Left ventricle myocardium inferior (tissue), 1 donor: ENCODE measurements at regions not wholly inside any gene's neighbourhood (a gene's known extent, or its start where the extent isn't known, plus 50 kb on each side); places are given as distances from the start of the nearest gene placed in this dataset.

Source experiments
- DNase-seq: peaks from one replicate; pipeline ENCODE4 v3.0.0-alpha.2; 2020
- H3K27ac ChIP-seq: fragments of 200-600 bp; replicated peaks from 2 replicates; pipeline ENCODE4 v1.8.0; 2021
- H3K27me3 ChIP-seq: fragments of 200-600 bp; 2 replicates; pipeline ENCODE4 v1.8.0; 2021; ENCODE audit warnings: low read depth
- H3K36me3 ChIP-seq: fragments of 200-600 bp; 2 replicates; pipeline ENCODE4 v1.8.0; 2021
- H3K4me1 ChIP-seq: fragments of 200-600 bp; 2 replicates; pipeline ENCODE4 v1.8.0; 2021
- H3K4me3 ChIP-seq: fragments of 200-600 bp; 2 replicates; pipeline ENCODE4 v1.8.0; 2021; ENCODE audit warnings: mild to moderate bottlenecking, moderate library complexity
- H3K9me3 ChIP-seq: fragments of 200-600 bp; replicated peaks from 2 replicates; pipeline ENCODE4 v1.8.0; 2021
- intact Hi-C: fragments of 100-400 bp; cut with micrococcal nuclease; formaldehyde crosslinking; loops from one replicate; pipeline ENCODE4 v1.11.0; 2022
- TF ChIP-seq, protein P1 (sequence below): fragments of 200-600 bp; IDR thresholded peaks from 2 replicates; pipeline ENCODE4 v1.8.0; 2021; ENCODE audit warnings: antibody characterized with exemption, mild to moderate bottlenecking, borderline replicate concordance
- donor health status: DM: no; HTN: yes; CAD: no; lungs with severe emphysema.

DNA sequence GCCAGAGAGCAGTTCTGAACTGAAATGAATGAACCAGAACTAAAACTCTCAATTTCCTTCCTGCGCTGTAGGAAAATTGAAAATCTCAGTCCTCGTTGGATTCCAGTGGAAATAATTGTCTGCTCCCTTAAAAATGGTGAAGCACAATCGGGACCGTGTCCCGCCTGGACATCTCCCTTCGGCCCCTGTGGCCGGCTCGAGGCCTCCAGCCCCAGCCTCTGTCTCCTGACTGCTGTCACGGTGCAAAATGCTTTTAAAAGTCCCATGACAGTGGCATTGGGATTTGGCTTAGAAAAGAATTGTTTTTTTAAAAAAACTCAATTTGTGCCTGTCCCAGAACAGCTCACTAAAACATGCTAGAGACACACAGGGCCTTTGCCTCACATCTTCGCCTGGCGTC, 142.5 kb downstream of the ZNF664 start:
- Histone ChIP-seq H3K9me3 (peaks cover 6% of the 10 kb centered on the region), H3K4me1 (no peaks in the 10 kb centered on the region), H3K27me3 (peaks cover 11% of the 10 kb centered on the region), H3K4me3 (no peak overlapping the region), H3K27ac (no peak overlapping the region), H3K36me3 (no peaks in the 10 kb centered on the region)
- no peak for DNase-seq
- intact Hi-C loops = no loop called here
- TF ChIP-seq, protein P1, sequence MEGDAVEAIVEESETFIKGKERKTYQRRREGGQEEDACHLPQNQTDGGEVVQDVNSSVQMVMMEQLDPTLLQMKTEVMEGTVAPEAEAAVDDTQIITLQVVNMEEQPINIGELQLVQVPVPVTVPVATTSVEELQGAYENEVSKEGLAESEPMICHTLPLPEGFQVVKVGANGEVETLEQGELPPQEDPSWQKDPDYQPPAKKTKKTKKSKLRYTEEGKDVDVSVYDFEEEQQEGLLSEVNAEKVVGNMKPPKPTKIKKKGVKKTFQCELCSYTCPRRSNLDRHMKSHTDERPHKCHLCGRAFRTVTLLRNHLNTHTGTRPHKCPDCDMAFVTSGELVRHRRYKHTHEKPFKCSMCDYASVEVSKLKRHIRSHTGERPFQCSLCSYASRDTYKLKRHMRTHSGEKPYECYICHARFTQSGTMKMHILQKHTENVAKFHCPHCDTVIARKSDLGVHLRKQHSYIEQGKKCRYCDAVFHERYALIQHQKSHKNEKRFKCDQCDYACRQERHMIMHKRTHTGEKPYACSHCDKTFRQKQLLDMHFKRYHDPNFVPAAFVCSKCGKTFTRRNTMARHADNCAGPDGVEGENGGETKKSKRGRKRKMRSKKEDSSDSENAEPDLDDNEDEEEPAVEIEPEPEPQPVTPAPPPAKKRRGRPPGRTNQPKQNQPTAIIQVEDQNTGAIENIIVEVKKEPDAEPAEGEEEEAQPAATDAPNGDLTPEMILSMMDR = no peak

DNA sequence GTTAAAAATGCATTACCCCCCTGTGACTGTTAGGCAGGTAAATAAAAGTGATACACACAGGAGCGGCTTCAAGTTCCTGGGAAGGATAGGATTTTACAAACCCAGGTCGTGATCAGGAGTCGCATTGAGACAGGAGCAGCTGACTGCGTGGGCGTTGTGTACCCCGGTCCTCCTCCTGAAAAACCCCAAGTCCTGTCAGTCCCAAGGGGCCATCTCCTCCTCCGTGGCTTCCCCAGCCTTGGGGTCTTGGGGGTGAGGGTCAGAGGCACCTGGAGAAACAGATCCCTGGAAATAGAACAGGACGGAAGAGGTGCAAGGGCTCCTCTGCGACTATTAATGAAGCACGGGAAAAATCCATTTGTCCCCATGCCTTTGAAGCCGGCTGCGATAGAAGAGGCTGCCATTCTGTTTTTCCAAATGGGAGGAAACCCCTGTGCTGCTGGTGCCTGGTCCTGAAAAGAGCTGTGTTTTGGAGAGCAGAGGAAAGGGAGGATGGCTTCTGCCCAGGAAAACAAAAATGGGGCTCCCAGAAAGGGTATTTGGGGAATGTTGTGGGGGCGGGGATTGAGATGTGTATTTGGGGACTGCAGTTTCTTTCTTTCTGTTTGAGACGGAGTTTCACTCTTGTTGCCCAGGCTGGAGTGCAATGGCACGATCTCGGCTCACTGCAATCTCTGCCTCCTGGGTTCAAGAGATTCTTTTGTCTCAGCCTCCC, 143.1 kb downstream of the ZNF664 start:
- peaks cover 6% of the 10 kb centered on the region for H3K9me3 ChIP-seq
- no peaks in the 10 kb centered on the region for H3K4me1 ChIP-seq
- intact Hi-C loops = no loop called here
- H3K27me3 ChIP-seq = peaks cover 11% of the 10 kb centered on the region
- DNase-seq = no peak
- TF ChIP-seq, protein P1 = no peak
- no peaks in the 10 kb centered on the region for H3K36me3 ChIP-seq
- H3K27ac ChIP-seq = no peak overlapping the region
- H3K4me3 ChIP-seq = no peak overlapping the region

DNA sequence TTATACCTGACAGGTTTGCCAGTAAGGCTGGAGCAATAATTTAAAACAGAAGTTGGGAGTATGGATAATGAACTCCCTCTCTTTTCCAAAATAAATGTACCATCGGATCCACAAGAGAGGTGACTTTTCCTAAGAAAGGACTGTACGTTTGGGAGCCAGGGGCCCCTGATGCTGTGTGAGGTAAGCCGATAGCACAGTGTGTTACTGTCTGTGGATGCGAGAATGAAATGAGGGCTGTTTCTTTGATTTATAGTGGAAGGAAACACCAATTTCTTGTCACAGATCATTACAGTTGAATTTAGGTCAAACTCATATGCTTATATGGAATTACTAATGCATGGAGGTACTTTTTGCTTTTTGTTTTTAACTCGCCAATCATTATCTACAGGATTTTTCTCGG, 147.7 kb downstream of the ZNF664 start:
- Histone ChIP-seq H3K36me3 (no peaks in the 10 kb centered on the region), H3K27ac (no peak overlapping the region), H3K9me3 (no peaks in the 10 kb centered on the region), H3K27me3 (peaks cover 36% of the 10 kb centered on the region), H3K4me1 (no peaks in the 10 kb centered on the region), H3K4me3 (no peak overlapping the region)
- no peak for DNase-seq
- intact Hi-C loops = no loop called here
- TF ChIP-seq, protein P1 = no peak

DNA sequence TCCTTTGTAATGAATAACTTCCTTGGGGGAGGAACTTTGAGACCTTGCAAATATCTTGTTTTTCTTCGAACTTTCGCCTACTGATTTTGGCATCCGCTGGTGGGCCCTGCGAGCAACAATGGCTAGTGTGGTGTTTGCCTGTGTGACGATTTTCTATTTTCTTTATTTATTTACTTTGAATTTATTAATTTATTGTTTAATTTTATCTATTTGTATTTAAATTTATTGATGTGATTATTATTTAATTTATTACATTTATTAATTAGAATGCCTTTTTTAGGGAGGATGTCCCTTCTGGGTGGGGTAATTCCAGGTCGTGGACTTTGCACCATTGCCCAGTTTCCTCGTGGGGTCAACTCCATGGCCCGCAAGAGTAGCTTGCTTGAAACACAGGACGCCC, 149.7 kb downstream of the ZNF664 start:
- no peaks in the 10 kb centered on the region for H3K4me1 ChIP-seq
- no peaks in the 10 kb centered on the region for H3K36me3 ChIP-seq
- no peak for DNase-seq
- H3K4me3 ChIP-seq = no peak overlapping the region
- peaks cover 25% of the 10 kb centered on the region for H3K27me3 ChIP-seq
- TF ChIP-seq, protein P1 = no peak
- no peak overlapping the region for H3K27ac ChIP-seq
- H3K9me3 ChIP-seq = no peaks in the 10 kb centered on the region
- intact Hi-C loops = no loop called here

DNA sequence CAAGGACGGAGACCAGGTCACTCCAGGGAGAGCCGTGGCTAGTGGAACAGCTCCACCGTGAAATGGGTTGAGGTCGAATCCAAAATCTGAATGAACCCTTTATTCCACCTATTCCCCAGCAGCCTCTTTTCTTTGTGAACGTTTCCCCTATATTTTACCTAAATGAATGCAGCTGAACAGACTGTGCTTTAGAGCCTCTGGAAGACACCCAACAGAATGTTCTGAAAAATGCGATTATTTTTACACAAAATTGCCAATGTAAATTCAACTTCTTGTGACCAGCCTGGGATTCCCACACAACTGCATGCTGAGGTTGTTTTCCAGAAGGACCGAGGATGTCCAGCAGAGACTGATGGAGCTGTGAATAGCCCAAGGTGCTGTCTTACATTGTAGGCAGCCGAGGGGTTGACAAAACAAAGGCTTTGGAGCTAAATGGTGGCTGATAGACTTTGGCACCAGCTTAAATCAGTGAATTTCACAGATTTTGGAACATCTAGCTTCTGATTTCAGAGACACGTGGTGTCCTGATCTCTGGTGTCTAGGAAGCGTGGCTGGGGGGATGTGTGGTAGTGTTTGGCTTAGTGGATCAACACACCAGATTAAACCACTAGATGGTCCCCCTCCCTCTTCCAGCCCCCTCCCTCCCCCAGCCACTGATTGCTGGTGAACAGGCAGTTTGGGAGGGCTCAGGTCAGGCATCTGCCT, 150.4 kb downstream of the ZNF664 start:
- Histone ChIP-seq H3K4me1 (no peaks in the 10 kb centered on the region), H3K36me3 (no peaks in the 10 kb centered on the region), H3K27me3 (peaks cover 25% of the 10 kb centered on the region), H3K9me3 (no peaks in the 10 kb centered on the region), H3K4me3 (no peak overlapping the region), H3K27ac (no peak overlapping the region)
- TF ChIP-seq, protein P1 = no peak
- intact Hi-C loops = no loop called here
- no peak for DNase-seq
